Kidney (tissue), 13 donors: ENCODE measurements at regions not wholly inside any gene's neighbourhood (a gene's known extent, or its start where the extent isn't known, plus 50 kb on each side); places are given as distances from the start of the nearest gene placed in this dataset.
A peak's percentile ranks its signal among the peaks of the same experiment; 100 is the strongest.

ENCODE experiments used
- DNase-seq, 5 donors: peaks; one replicate each; pipeline ENCODE4 v3.0.0-alpha.2; 2013 to 2020
- FAIRE-seq: peaks from 2 replicates; lab custom pipeline; 2012; peaks lifted over from hg19 to GRCh38; lab: Jason Lieb, UNC
- H3K27ac ChIP-seq, 2 donors: one replicate each; pipeline ENCODE4 v1.7.0; 2013; ENCODE audit warnings: low read depth in 2 of 2, low read length in 2 of 2, inconsistent platforms in 1 of 2
- H3K27me3 ChIP-seq: one replicate; pipeline ENCODE4 v1.7.1; 2013; ENCODE audit warnings: low read length, inconsistent platforms; ENCODE audit not compliant: control insufficient read depth, insufficient read depth
- H3K36me3 ChIP-seq, 3 donors: one replicate each; pipeline versions ENCODE4 v1.7.0 to v1.7.1; 2013; ENCODE audit warnings: low read length in 3 of 3, control low read depth in 1 of 3, inconsistent platforms in 1 of 3; ENCODE audit not compliant: insufficient read depth in 3 of 3, control insufficient read depth in 2 of 3
- H3K4me1 ChIP-seq, 3 donors: one replicate each; pipeline versions ENCODE4 v1.7.0 to v1.7.1; 2013; ENCODE audit warnings: low read length in 3 of 3, inconsistent platforms in 1 of 3, low read depth in 1 of 3; ENCODE audit not compliant: control insufficient read depth in 2 of 3, insufficient read depth in 2 of 3
- H3K4me3 ChIP-seq, 3 donors: one replicate each; pipeline versions ENCODE4 v1.7.0 to v1.8.1; 2013; ENCODE audit warnings: low read length in 3 of 3, control low read depth in 1 of 3, inconsistent platforms in 1 of 3
- H3K9ac ChIP-seq, 3 donors: one replicate each; pipeline versions ENCODE4 v1.7.0 to v1.7.1; 2013; ENCODE audit warnings: low read length in 3 of 3, control low read depth in 1 of 3, inconsistent platforms in 1 of 3
- H3K9me3 ChIP-seq, 3 donors: one replicate each; pipeline versions ENCODE4 v1.7.0 to v1.7.1; 2013; ENCODE audit warnings: low read length in 3 of 3, control low read depth in 1 of 3, inconsistent platforms in 1 of 3; ENCODE audit not compliant: control insufficient read depth in 2 of 3, insufficient read depth in 1 of 3
- intact Hi-C: fragments of 100-400 bp; cut with DNase I; formaldehyde crosslinking; loops from one replicate; pipeline ENCODE4 v1.11.1; 2022
- TF ChIP-seq, protein P1 (sequence below): IDR thresholded peaks from 3 replicates; pipeline ENCODE4 v1.5.1; 2012; ENCODE audit warnings: mild to moderate bottlenecking, moderate library complexity, borderline replicate concordance; ENCODE audit not compliant: insufficient read depth; ENCODE audit errors: extremely low read depth
- donor health status: control.
- donor health status: control.
- donor health status: control.
- donor health status: control.
- donor health status: control.
- donor health status: DM: yes; HTN: yes; CAD: no.
- donor health status: Normal renal cell carcinoma (clear cell type).

DNA sequence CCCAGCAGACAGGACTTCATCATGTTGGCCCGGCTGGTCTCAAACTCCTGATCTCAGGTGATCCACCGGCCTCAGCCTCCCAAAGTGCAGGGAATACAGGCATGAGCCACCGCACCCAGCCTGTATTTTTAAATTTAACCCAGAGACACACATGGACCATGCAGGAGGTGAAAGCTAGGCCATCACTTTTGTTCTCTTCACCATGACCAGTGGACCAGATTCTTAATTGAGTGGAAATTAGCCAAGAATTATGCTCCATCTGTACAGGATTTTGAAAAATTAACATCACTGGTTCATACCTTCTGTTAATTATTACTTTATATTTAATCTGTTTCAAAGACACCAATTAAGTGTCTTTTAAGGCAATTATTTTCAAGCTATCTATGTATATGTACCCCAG lies 493.6 kb upstream of the NOX3 start:
- Histone ChIP-seq H3K9ac (no peak overlapping the region), H3K36me3 (no peaks in the 10 kb centered on the region), H3K4me3 (no peak overlapping the region), H3K4me1 (no peaks in the 10 kb centered on the region), H3K27ac (no peak overlapping the region), H3K27me3 (no peaks in the 10 kb centered on the region), H3K9me3 (no peaks in the 10 kb centered on the region)
- FAIRE-seq: no peak
- no peak for DNase-seq
- TF ChIP-seq, protein P1, sequence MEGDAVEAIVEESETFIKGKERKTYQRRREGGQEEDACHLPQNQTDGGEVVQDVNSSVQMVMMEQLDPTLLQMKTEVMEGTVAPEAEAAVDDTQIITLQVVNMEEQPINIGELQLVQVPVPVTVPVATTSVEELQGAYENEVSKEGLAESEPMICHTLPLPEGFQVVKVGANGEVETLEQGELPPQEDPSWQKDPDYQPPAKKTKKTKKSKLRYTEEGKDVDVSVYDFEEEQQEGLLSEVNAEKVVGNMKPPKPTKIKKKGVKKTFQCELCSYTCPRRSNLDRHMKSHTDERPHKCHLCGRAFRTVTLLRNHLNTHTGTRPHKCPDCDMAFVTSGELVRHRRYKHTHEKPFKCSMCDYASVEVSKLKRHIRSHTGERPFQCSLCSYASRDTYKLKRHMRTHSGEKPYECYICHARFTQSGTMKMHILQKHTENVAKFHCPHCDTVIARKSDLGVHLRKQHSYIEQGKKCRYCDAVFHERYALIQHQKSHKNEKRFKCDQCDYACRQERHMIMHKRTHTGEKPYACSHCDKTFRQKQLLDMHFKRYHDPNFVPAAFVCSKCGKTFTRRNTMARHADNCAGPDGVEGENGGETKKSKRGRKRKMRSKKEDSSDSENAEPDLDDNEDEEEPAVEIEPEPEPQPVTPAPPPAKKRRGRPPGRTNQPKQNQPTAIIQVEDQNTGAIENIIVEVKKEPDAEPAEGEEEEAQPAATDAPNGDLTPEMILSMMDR: no peak
- intact Hi-C loops: no loop called here

DNA sequence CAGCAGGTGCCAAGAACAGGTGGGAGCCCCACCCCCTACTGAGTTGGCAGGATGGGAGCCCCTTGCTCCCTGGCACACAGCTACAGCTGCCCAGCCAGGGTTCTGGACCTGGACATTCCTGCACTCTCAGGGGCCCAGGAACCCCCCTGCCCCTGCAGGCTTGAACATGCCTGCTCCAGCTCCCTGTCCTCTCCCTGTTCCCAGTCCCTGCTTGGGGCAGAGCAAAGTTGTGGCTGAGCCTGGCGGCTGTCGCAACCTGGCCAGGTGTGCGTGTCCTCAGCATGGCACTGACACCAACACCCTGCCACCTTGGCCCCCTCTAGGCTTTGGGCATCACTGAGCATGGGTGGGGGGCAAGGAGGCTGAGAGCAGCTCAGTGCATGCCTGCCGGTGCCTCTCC lies 491.2 kb upstream of the NOX3 start:
- peak in 1 of 5 donors; percentile 54 for DNase-seq
- H3K9ac ChIP-seq: no peak overlapping the region
- TF ChIP-seq, protein P1: no peak
- H3K4me1 ChIP-seq: no peaks in the 10 kb centered on the region
- FAIRE-seq: no peak
- no peak overlapping the region for H3K4me3 ChIP-seq
- H3K27ac ChIP-seq: no peak overlapping the region
- H3K36me3 ChIP-seq: no peaks in the 10 kb centered on the region
- H3K9me3 ChIP-seq: no peaks in the 10 kb centered on the region
- intact Hi-C loops: no loop called here
- no peaks in the 10 kb centered on the region for H3K27me3 ChIP-seq

DNA sequence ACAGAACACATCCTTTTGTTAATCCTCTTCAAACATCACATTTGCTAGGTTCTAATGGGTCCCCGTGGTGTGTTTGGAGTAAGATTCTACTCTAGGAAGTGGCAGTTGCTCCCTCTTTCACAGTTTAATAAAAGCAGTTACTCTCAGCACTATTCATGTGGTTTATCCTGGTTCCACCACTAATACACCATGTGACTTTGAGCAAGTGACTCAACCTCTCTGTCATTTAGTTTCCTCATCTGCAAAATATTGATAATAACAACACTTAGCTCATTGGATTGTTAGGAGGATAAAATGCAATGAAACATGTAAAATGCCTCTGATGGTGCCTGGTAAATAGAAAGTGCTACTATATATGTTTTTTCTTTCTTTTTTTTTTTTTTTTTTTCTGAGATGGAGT lies 488.0 kb upstream of the NOX3 start:
- Histone ChIP-seq H3K36me3 (no peaks in the 10 kb centered on the region), H3K4me1 (peaks cover 0 to 6% (median 0%) of the 10 kb centered on the region in 3 donors), H3K9me3 (no peaks in the 10 kb centered on the region), H3K4me3 (no peak overlapping the region), H3K27ac (no peak overlapping the region), H3K27me3 (no peaks in the 10 kb centered on the region), H3K9ac (no peak overlapping the region)
- intact Hi-C loops: no loop called here
- DNase-seq (no peak), FAIRE-seq (no peak)
- TF ChIP-seq, protein P1: no peak

DNA sequence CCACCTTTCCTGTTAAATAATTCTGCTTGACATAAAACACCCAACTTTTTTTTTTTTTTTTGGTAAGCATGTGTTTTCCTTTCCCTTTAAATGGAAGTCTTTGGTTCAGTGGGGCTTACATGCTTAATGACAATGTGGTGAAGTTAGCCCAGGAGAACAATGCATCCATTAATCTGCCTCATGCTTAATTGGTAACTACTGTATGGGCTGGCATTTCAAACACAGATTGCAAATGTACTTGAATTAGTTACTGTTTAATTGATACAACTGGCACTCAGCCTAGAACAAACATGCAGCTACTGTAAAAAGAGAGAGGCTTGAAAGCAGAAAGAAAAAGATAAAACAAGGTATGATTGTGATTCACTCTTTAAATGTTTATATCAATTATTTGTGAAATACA lies 483.6 kb upstream of the NOX3 start:
- DNase-seq (peak in 2 of 5 donors; percentile 64 to 76), FAIRE-seq (peak; percentile 51)
- Histone ChIP-seq H3K9ac (no peak overlapping the region), H3K4me3 (no peak overlapping the region), H3K9me3 (no peaks in the 10 kb centered on the region), H3K36me3 (no peaks in the 10 kb centered on the region), H3K27ac (no peak overlapping the region), H3K27me3 (no peaks in the 10 kb centered on the region), H3K4me1 (peaks cover 0 to 6% (median 5%) of the 10 kb centered on the region in 3 donors)
- TF ChIP-seq, protein P1: no peak
- intact Hi-C loops: no loop called here
